Transverse colon (tissue), 3 donors: ENCODE measurements at regions not wholly inside any gene's neighbourhood (a gene's known extent, or its start where the extent isn't known, plus 50 kb on each side); places are given as distances from the start of the nearest gene placed in this dataset.

Experiments
- CTCF ChIP-seq, 5 experiments: fragments of 200-600 bp in 3 of 5; fragments of 450-650 bp in 2 of 5; sonication (generic) in 3 of 5; IDR thresholded peaks; 1 replicate in 2 of 5; 2 replicates in 3 of 5; pipeline ENCODE4 v1.5.1; 2016 to 2017; ENCODE audit warnings: antibody characterized with exemption in 5 of 5, inconsistent platforms in 3 of 5, mild to moderate bottlenecking in 2 of 5, moderate library complexity in 1 of 5
- POLR2A ChIP-seq: fragments of 450-650 bp; IDR thresholded peaks from one replicate; pipeline ENCODE4 v1.6.1; 2016; ENCODE audit warnings: antibody characterized with exemption, mild to moderate bottlenecking, moderate library complexity

GRCh38 chr6:113458368-113459010 lies 398.7 kb upstream of the MARCKS start:
- TF ChIP-seq CTCF (IDR thresholded peaks at IDR 0.05) = no peak
- TF ChIP-seq POLR2A = no peak
